ENCODE measurements at regions not wholly inside any gene's neighbourhood (a gene's known extent, or its start where the extent isn't known, plus 50 kb on each side); places are given as distances from the start of the nearest gene placed in this dataset.

DNA sequence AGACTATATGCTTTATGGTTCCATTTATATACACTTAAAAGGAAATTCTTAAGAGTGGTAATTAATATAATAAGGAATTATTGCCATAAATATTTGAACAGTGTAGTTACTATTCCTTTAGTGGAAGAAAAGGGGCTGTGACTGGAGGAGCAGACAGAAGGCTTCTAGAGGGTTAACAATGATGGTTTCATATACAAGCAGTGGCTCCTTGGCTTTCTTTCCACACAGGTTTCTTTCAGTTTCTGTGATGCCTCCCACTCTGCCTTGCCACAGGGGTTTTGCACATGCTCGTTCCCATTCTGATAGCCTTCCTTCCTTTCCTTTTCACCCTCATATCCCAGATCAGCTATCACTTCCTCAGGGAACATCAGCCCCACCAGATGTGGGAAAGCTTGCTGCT, 108.8 kb upstream of the LYSMD4 start:
- CTCF ChIA-PET (ENCODE audit: low intra/inter-chr PET ratio), result no interaction called here
- no peak for DNase-seq (ENCODE audit: extremely low read depth in 1 of 4, low spot score in 3 of 4)
- POLR2A ChIA-PET, result no interaction called here
- in situ Hi-C loops (cut with MboI), result no loop called here
- H3K27me3 ChIP-seq (ENCODE audit: control insufficient read depth in 2 of 2, insufficient read depth in 2 of 2, low read length in 2 of 2), result no peaks in the 10 kb centered on the region
- intact Hi-C loops (cut with micrococcal nuclease), result no loop called here
- TF ChIP-seq PTTG1 (tag; IDR thresholded peaks at IDR 0.05; ENCODE audit: low read depth) (no peak), POLR2B (IDR thresholded peaks at IDR 0.05; ENCODE audit: low read depth, partially characterized antibody) (no peak), ARNT (IDR thresholded peaks at IDR 0.05) (no peak), CTCF (IDR thresholded peaks at IDR 0.05 in 2 of 3, conservative IDR thresholded peaks at IDR 0.05 in 1 of 3; ENCODE audit: insufficient read depth in 2 of 3, low read depth in 1 of 3, low read length in 3 of 3) (no peak), BMI1 (IDR thresholded peaks at IDR 0.05; ENCODE audit: low read length) (no peak), MAFF (IDR thresholded peaks at IDR 0.05; ENCODE audit: low read length) (no peak), ZNF717 (CRISPR knock-in tag; IDR thresholded peaks at IDR 0.05) (no peak), EZH2 (IDR thresholded peaks at IDR 0.05; ENCODE audit: borderline replicate concordance, low read depth, low read length) (no peak), RBM22 (IDR thresholded peaks at IDR 0.05; ENCODE audit: low read depth, low read length, poor library complexity, severe bottlenecking) (no peak), ARID2 (IDR thresholded peaks at IDR 0.05) (no peak), ELF1 (tag; IDR thresholded peaks at IDR 0.05) (no peak), HLTF (IDR thresholded peaks at IDR 0.05) (no peak), ZNF766 (CRISPR knock-in tag; conservative IDR thresholded peaks at IDR 0.05) (no peak), ZNF263 (CRISPR knock-in tag; IDR thresholded peaks at IDR 0.05; ENCODE audit: borderline replicate concordance) (no peak), ZKSCAN3 (CRISPR knock-in tag; IDR thresholded peaks at IDR 0.05) (no peak), CAMTA2 (CRISPR knock-in tag; conservative IDR thresholded peaks at IDR 0.05) (no peak)
- TF ChIP-seq, protein P1, sequence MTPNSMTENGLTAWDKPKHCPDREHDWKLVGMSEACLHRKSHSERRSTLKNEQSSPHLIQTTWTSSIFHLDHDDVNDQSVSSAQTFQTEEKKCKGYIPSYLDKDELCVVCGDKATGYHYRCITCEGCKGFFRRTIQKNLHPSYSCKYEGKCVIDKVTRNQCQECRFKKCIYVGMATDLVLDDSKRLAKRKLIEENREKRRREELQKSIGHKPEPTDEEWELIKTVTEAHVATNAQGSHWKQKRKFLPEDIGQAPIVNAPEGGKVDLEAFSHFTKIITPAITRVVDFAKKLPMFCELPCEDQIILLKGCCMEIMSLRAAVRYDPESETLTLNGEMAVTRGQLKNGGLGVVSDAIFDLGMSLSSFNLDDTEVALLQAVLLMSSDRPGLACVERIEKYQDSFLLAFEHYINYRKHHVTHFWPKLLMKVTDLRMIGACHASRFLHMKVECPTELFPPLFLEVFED (CRISPR knock-in tag; conservative IDR thresholded peaks at IDR 0.05), result no peak
- no peak for ATAC-seq
- H3K4me3 ChIP-seq, result no peak overlapping the region
- no TSS peak for BruUV-seq (replicated peaks)
- H3K27ac ChIP-seq (ENCODE audit: extremely low read depth, low read depth, low read length), result no peak overlapping the region
- H2AFZ ChIP-seq (ENCODE audit: low read depth, low read length), result no peak overlapping the region
- no peak overlapping the region for H3K4me2 ChIP-seq (ENCODE audit: insufficient read depth, low read length)
- H3K9me1 ChIP-seq (ENCODE audit: control insufficient read depth, insufficient read depth, low read length), result no peaks in the 10 kb centered on the region
- no peaks in the 10 kb centered on the region for H3K36me3 ChIP-seq (ENCODE audit: control insufficient read depth, insufficient read depth, low read length)
- no peaks in the 10 kb centered on the region for H3K9me3 ChIP-seq (replicated peaks; ENCODE audit: control insufficient read depth, insufficient read depth, low read depth, low read length)
- no peaks in the 10 kb centered on the region for H4K20me1 ChIP-seq (replicated peaks; ENCODE audit: control insufficient read depth, insufficient read depth, low read length)
- no peaks in the 10 kb centered on the region for H3K79me2 ChIP-seq (ENCODE audit: control insufficient read depth, insufficient read depth, low read length)
- 0% methylated on average over 1 of the region's 1 CpG for WGBS (ENCODE audit: insufficient coverage, low coverage, missing lambda C conversion rate)
- H3K4me1 ChIP-seq (replicated peaks in 1 of 2; ENCODE audit: control insufficient read depth in 2 of 2, insufficient read depth in 2 of 2, low read length in 2 of 2), result no peaks in the 10 kb centered on the region
- FAIRE-seq, result no peak
- H3K9ac ChIP-seq (ENCODE audit: insufficient read depth in 1 of 2, low read depth in 2 of 2, low read length in 2 of 2), result no peak overlapping the region
